Upper lobe of left lung (tissue), 6 donors: ENCODE measurements at regions not wholly inside any gene's neighbourhood (a gene's known extent, or its start where the extent isn't known, plus 50 kb on each side); places are given as distances from the start of the nearest gene placed in this dataset.
"Not testable (repeated sequence)": the region's sequence is repeated elsewhere in the genome, so short reads cannot be mapped to it uniquely, and the experiment has no call there.

ENCODE experiments used
- ATAC-seq, 2 donors: fragments of 200-7000 bp; cut with Tn5 transposase; one replicate each; pipeline ENCODE4 v1.9.1; 2022; ENCODE audit warnings: mild to moderate bottlenecking in 2 of 2, moderate library complexity in 2 of 2; ENCODE audit not compliant: low FRiP score in 2 of 2
- DNase-seq, 2 donors: peaks; one replicate each; pipeline ENCODE4 v3.0.0-alpha.2; 2019 to 2020
- H3K27ac ChIP-seq, 4 donors: fragments of 200-600 bp; sonication (generic); one replicate each; pipeline ENCODE4 v1.5.1; 2016 to 2019
- H3K27me3 ChIP-seq, 4 donors: fragments of 200-600 bp; sonication (generic); one replicate each; pipeline ENCODE4 v1.5.1; 2017 to 2019
- H3K36me3 ChIP-seq, 4 donors: fragments of 200-600 bp; sonication (generic); one replicate each; pipeline ENCODE4 v1.5.1; 2016 to 2019
- H3K4me1 ChIP-seq, 4 donors: fragments of 200-600 bp; sonication (generic); one replicate each; pipeline ENCODE4 v1.5.1; 2018 to 2019
- H3K4me3 ChIP-seq, 4 donors: fragments of 200-600 bp; sonication (generic); one replicate each; pipeline ENCODE4 v1.5.1; 2017 to 2019; ENCODE audit warnings: mild to moderate bottlenecking in 2 of 4, moderate library complexity in 1 of 4
- H3K9me3 ChIP-seq, 4 donors: fragments of 200-600 bp; sonication (generic); one replicate each; pipeline ENCODE4 v1.5.1; 2018 to 2019
- EP300 ChIP-seq, 4 donors: sonication (generic); formaldehyde crosslinking; IDR thresholded peaks; one replicate each; pipeline ENCODE4 v1.5.1; 2017; ENCODE audit warnings: antibody characterized with exemption in 4 of 4, control low read depth in 2 of 4
- POLR2A ChIP-seq, 4 donors: fragments of 450-650 bp; IDR thresholded peaks; one replicate each; pipeline ENCODE4 v1.5.1; 2016 to 2017; ENCODE audit warnings: antibody characterized with exemption in 4 of 4, mild to moderate bottlenecking in 2 of 4
- POLR2AphosphoS5 ChIP-seq, 2 donors: sonication (generic); formaldehyde crosslinking; IDR thresholded peaks; one replicate each; pipeline ENCODE4 v1.5.1; 2017; ENCODE audit warnings: antibody characterized with exemption in 2 of 2
- WGBS, 2 donors: methylation state at CpG; one replicate each; pipeline ENCODE4 v1.1.5; 2017 to 2018; 5-methylcytosine and 5-hydroxymethylcytosine counted together
- TF ChIP-seq, protein P1 (sequence below), 6 experiments: fragments of 450-650 bp in 4 of 6; fragments of 200-600 bp in 2 of 6; sonication (generic) in 2 of 6; IDR thresholded peaks; one replicate each; pipeline ENCODE4 v1.5.1; 2016 to 2019; ENCODE audit warnings: antibody characterized with exemption in 6 of 6
- donor health status: DM: no; HTN: no; CAD: no; lungs with moderate emphysema.
- donor health status: DM: no; HTN: yes; CAD: no; lungs with severe emphysema.

DNA sequence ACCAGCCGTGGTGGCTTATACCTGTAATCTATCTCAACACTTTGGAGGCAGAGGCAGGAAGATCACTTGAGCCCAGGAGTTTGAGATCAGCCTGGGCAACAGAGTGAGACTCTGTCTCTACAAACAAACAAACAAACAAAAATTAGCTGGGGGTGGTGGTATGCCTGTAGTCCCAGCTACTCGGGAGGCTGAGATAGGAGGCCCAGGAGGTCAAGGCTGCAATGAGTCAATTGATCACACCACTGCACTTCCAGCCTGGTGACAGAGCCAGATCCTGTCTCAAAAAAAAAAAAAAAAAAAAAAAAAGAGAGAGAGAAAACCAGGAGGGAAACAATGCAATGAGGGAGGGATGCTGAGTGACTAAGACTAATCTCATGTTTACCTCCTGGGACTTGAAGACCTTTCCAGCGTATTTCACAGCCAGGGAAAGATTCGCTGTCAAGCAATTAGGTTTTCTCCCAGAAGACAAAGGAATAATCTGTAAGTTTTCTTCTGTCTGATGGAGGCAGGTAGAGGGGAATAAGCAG lies 51.1 kb upstream of the MIER3 start:
- Histone ChIP-seq H3K36me3 (no peaks in the 10 kb centered on the region), H3K4me3 (no peak overlapping the region), H3K27me3 (no peaks in the 10 kb centered on the region), H3K27ac (no peak overlapping the region), H3K4me1 (no peaks in the 10 kb centered on the region), H3K9me3 (no peaks in the 10 kb centered on the region)
- no peak for TF ChIP-seq POLR2AphosphoS5 (IDR thresholded peaks at IDR 0.05)
- TF ChIP-seq POLR2A (IDR thresholded peaks at IDR 0.05), result no peak
- TF ChIP-seq, protein P1, sequence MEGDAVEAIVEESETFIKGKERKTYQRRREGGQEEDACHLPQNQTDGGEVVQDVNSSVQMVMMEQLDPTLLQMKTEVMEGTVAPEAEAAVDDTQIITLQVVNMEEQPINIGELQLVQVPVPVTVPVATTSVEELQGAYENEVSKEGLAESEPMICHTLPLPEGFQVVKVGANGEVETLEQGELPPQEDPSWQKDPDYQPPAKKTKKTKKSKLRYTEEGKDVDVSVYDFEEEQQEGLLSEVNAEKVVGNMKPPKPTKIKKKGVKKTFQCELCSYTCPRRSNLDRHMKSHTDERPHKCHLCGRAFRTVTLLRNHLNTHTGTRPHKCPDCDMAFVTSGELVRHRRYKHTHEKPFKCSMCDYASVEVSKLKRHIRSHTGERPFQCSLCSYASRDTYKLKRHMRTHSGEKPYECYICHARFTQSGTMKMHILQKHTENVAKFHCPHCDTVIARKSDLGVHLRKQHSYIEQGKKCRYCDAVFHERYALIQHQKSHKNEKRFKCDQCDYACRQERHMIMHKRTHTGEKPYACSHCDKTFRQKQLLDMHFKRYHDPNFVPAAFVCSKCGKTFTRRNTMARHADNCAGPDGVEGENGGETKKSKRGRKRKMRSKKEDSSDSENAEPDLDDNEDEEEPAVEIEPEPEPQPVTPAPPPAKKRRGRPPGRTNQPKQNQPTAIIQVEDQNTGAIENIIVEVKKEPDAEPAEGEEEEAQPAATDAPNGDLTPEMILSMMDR (IDR thresholded peaks at IDR 0.05), result no peak
- no peak for TF ChIP-seq EP300 (IDR thresholded peaks at IDR 0.05)
- WGBS, 2 donors, result 81 to 83% methylated on average over 4 of the region's 4 CpGs
- no peak for DNase-seq
- ATAC-seq, result no peak

DNA sequence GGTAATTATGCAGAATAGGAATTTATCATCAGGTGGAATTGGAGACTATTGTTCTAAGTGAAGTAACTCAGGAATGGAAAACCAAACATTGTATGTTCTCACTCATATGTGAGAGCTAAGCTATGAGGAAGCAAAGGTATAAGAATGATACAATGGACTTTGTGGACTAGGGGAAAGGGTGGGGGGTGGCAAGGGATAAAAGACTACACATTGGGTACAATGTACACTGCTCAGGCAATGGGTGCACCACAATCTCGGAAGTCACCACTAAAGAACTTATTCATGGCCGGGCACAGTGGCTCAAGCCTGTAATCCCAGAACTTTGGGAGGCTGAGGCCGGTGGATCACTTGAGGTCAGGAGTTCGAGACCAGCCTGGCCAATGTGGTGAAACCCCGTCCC lies 51.6 kb upstream of the MIER3 start:
- not testable (repeated sequence) for H3K9me3 ChIP-seq, ATAC-seq, H3K27me3 ChIP-seq, H3K4me3 ChIP-seq, H3K4me1 ChIP-seq, H3K27ac ChIP-seq, H3K36me3 ChIP-seq, DNase-seq
- 90 to 97% methylated on average over 5 of the region's 5 CpGs for WGBS, 2 donors

DNA sequence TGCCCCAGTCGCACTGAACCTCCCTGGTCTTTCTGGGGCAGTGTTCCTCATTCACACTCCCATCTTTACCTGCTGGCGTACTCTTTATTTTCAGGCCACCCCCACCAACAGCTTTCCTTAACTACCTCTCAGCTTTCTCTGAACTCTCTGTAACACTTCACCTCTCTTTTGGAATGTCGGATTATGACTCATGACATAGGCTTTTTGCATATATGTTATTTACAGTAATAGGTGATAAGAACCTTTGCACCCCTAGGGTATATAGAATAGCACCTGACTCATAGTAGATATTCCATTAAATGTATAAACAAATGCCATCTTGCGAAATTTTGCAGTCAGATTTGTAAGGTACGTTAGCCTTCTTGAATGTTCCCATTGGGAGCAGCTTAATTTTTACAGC lies 52.9 kb upstream of the MIER3 start:
- H3K4me1 ChIP-seq, result no peaks in the 10 kb centered on the region
- no peak for DNase-seq
- TF ChIP-seq, protein P1 (IDR thresholded peaks at IDR 0.05), result no peak
- TF ChIP-seq POLR2AphosphoS5 (IDR thresholded peaks at IDR 0.05), result no peak
- no peak for TF ChIP-seq POLR2A (IDR thresholded peaks at IDR 0.05)
- TF ChIP-seq EP300 (IDR thresholded peaks at IDR 0.05), result no peak
- no peak for ATAC-seq
- H3K36me3 ChIP-seq, result no peaks in the 10 kb centered on the region
- no peaks in the 10 kb centered on the region for H3K27me3 ChIP-seq
- no peaks in the 10 kb centered on the region for H3K9me3 ChIP-seq
- H3K4me3 ChIP-seq, result no peak overlapping the region
- H3K27ac ChIP-seq, result no peak overlapping the region
- WGBS, 2 donors, result 89 to 90% methylated on average over 5 of the region's 5 CpGs

DNA sequence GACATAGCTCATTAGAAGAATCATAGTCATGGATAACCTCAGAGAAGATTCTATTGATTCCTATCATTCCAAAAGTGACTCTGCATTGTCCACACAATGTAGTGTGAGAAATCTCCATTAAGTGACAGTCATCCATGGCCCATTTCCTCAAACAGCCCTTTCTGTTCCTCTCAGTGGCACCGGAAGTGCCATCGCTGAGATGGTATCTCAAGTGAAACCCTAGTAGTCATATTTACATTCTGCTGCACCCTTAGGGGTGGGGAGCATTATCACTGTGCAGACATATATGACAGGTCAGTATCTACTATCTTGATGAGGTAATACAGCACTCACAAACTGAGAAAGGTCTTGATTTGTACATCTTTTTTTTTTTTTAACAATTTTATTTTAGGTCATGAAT lies 55.4 kb upstream of the MIER3 start:
- no peaks in the 10 kb centered on the region for H3K36me3 ChIP-seq
- H3K27ac ChIP-seq, result no peak overlapping the region
- no peak for DNase-seq
- H3K9me3 ChIP-seq, result no peaks in the 10 kb centered on the region
- no peaks in the 10 kb centered on the region for H3K27me3 ChIP-seq
- H3K4me3 ChIP-seq, result no peak overlapping the region
- no peak for ATAC-seq
- WGBS, 2 donors, result 65 to 94% methylated on average over 2 of the region's 2 CpGs
- no peaks in the 10 kb centered on the region for H3K4me1 ChIP-seq
- TF ChIP-seq EP300 (IDR thresholded peaks at IDR 0.05) (no peak), POLR2AphosphoS5 (IDR thresholded peaks at IDR 0.05) (no peak), POLR2A (IDR thresholded peaks at IDR 0.05) (no peak)
- TF ChIP-seq, protein P1 (IDR thresholded peaks at IDR 0.05), result no peak

DNA sequence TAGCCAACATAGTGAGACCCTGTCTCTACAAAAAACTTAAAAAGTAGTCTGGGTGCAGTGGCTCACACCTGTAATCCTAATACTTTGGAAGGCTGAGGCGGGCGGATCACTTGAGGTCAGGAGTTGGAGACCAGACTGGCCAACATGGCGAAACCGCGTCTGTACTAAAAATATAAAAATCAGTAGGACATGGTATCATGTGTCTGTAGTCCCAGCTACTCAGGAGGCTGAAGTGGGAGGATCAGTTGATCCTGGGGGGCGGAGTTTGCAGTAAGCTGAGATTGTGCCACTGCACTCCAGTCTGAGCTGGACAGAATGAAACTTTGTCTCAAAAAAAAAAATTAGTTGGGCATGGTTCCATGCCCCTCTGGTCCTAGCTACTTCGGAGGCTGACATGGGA lies 57.9 kb upstream of the MIER3 start:
- no peaks in the 10 kb centered on the region for H3K9me3 ChIP-seq
- no peak overlapping the region for H3K27ac ChIP-seq
- WGBS, 2 donors, result 92 to 93% methylated on average over 7 of the region's 7 CpGs
- H3K4me3 ChIP-seq, result no peak overlapping the region
- no peak for TF ChIP-seq POLR2A (IDR thresholded peaks at IDR 0.05)
- H3K36me3 ChIP-seq, result no peaks in the 10 kb centered on the region
- H3K27me3 ChIP-seq, result no peaks in the 10 kb centered on the region
- DNase-seq, result no peak
- no peaks in the 10 kb centered on the region for H3K4me1 ChIP-seq
- no peak for ATAC-seq

DNA sequence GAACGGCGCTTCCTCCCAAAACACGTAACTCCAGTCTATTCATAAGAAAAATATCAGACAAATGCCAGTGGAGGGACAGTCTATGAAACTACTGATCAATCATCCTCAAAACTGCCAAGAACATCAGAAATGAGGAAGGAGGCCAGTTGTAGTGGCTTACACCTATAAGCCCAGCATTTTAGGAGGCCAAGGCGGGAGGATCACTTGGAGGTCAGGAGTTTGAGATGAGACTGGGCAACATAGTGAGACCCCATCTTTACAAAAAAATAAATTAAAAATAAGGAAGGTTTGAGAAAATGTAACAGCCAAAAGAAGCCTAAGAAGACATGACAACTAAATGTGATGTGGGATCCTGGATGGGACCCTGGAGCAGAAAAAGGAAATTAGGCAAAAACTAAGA lies 58.9 kb upstream of the MIER3 start:
- Histone ChIP-seq H3K4me3 (no peak overlapping the region), H3K27ac (no peak overlapping the region), H3K27me3 (no peaks in the 10 kb centered on the region), H3K36me3 (no peaks in the 10 kb centered on the region), H3K9me3 (no peaks in the 10 kb centered on the region), H3K4me1 (no peaks in the 10 kb centered on the region)
- TF ChIP-seq, protein P1 (IDR thresholded peaks at IDR 0.05), result no peak
- no peak for TF ChIP-seq EP300 (IDR thresholded peaks at IDR 0.05)
- no peak for TF ChIP-seq POLR2A (IDR thresholded peaks at IDR 0.05)
- TF ChIP-seq POLR2AphosphoS5 (IDR thresholded peaks at IDR 0.05), result no peak
- DNase-seq (no peak), ATAC-seq (no peak)
- WGBS, 2 donors, result 87 to 96% methylated on average over 4 of the region's 4 CpGs
